Activated CD8-positive, alpha-beta T cell treated with anti-CD3 and anti-CD28 coated beads for 36 hours (primary cell): ENCODE measurements at regions not wholly inside any gene's neighbourhood (a gene's known extent, or its start where the extent isn't known, plus 50 kb on each side); places are given as distances from the start of the nearest gene placed in this dataset.

Experiments
- ATAC-seq: fragments of 200-7000 bp; cut with Tn5 transposase; one replicate; pipeline ENCODE4 v1.10.0; 2021; ENCODE audit warnings: mild to moderate bottlenecking, moderate library complexity
- CTCF ChIA-PET: fragments of 350-600 bp; sonication (Branson Sonifier 250); formaldehyde crosslinking; loops from one replicate; lab custom pipeline; 2021; ENCODE audit warnings: antibody characterized with exemption; lab: Charles Lee
- POLR2A ChIA-PET: fragments of 350-600 bp; sonication (Branson Sonifier 250); formaldehyde crosslinking; loops from one replicate; lab custom pipeline; 2021; ENCODE audit warnings: antibody characterized with exemption; lab: Charles Lee
- DNase-seq: peaks from one replicate; pipeline ENCODE4 v3.0.0-alpha.2; 2020
- H3K27ac Mint-ChIP-seq: one replicate; pipeline ENCODE4 v1.8.0; 2021; ENCODE audit warnings: mild to moderate bottlenecking, mixed read lengths
- H3K27me3 Mint-ChIP-seq: one replicate; pipeline ENCODE4 v1.8.0; 2021; ENCODE audit warnings: mixed read lengths
- H3K36me3 Mint-ChIP-seq: one replicate; pipeline ENCODE4 v1.8.0; 2021; ENCODE audit warnings: low read depth, mixed read lengths
- H3K4me1 Mint-ChIP-seq: one replicate; pipeline ENCODE4 v1.8.0; 2021; ENCODE audit warnings: low read depth, mixed read lengths
- H3K4me3 Mint-ChIP-seq: one replicate; pipeline ENCODE4 v1.8.0; 2021; ENCODE audit warnings: mild to moderate bottlenecking, moderate library complexity, mixed read lengths
- H3K9me3 Mint-ChIP-seq: one replicate; pipeline ENCODE4 v1.8.0; 2021; ENCODE audit warnings: mixed read lengths
- intact Hi-C: fragments of 100-400 bp; cut with micrococcal nuclease; formaldehyde crosslinking; loops from one replicate; pipeline ENCODE4 v1.10.0; 2022
- TF ChIP-seq, protein P1 (sequence below): fragments of 200-600 bp; IDR thresholded peaks from one replicate; pipeline ENCODE4 v1.8.0; 2022; ENCODE audit warnings: antibody characterized with exemption, mild to moderate bottlenecking

DNA sequence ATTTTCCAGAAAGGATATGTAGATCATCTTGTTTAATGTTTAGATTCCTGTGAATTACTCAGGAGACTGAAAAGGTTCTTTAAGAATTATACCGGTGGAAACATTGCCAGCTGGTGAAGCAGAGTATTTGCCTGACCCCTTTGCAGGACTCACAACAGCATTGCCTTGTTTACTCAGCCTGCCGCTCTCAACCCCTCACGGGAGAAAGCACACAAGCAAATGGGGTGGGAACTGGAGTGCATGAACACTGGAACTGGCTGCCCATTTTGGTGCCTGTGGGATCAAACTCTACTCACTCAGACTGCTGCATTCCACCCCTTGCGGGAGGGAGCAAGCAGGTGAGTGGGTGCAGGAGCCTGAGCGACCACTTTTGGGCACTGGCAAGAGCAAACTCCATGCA is 804.7 kb upstream of the SLITRK1 start:
- Mint-ChIP-seq H3K36me3 (no peaks in the 10 kb centered on the region), H3K27me3 (no peaks in the 10 kb centered on the region), H3K4me1 (no peaks in the 10 kb centered on the region), H3K4me3 (no peak overlapping the region), H3K9me3 (no peaks in the 10 kb centered on the region), H3K27ac (no peak overlapping the region)
- intact Hi-C loops = no loop called here
- no peak for ATAC-seq
- DNase-seq = no peak
- ChIA-PET POLR2A (no interaction called here), CTCF (no interaction called here)
- TF ChIP-seq, protein P1, sequence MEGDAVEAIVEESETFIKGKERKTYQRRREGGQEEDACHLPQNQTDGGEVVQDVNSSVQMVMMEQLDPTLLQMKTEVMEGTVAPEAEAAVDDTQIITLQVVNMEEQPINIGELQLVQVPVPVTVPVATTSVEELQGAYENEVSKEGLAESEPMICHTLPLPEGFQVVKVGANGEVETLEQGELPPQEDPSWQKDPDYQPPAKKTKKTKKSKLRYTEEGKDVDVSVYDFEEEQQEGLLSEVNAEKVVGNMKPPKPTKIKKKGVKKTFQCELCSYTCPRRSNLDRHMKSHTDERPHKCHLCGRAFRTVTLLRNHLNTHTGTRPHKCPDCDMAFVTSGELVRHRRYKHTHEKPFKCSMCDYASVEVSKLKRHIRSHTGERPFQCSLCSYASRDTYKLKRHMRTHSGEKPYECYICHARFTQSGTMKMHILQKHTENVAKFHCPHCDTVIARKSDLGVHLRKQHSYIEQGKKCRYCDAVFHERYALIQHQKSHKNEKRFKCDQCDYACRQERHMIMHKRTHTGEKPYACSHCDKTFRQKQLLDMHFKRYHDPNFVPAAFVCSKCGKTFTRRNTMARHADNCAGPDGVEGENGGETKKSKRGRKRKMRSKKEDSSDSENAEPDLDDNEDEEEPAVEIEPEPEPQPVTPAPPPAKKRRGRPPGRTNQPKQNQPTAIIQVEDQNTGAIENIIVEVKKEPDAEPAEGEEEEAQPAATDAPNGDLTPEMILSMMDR = no peak

DNA sequence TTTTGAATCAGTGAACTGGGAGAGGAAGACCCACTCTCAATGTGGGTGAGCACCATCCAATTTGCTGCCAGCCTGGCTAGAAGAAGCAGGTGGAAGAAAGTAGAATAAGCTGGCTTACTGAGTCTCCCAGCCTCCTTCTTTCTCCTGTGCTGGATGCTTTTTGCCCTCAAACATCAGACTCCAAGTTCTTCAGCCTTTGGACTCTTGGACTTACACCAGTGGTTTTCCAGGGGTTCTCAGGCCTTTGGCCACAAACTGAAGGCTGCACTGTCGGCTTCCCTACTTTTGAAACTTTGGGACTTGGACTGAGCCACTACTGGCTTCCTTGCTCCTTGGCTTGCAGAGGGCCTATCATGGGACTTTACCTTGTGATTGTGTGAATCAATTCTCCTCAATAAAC is 804.2 kb upstream of the SLITRK1 start:
- TF ChIP-seq, protein P1 = no peak
- POLR2A ChIA-PET = no interaction called here
- intact Hi-C loops = no loop called here
- H3K4me1 Mint-ChIP-seq = no peaks in the 10 kb centered on the region
- H3K9me3 Mint-ChIP-seq = no peaks in the 10 kb centered on the region
- no peaks in the 10 kb centered on the region for H3K36me3 Mint-ChIP-seq
- no peak overlapping the region for H3K27ac Mint-ChIP-seq
- DNase-seq (no peak), ATAC-seq (no peak)
- no peaks in the 10 kb centered on the region for H3K27me3 Mint-ChIP-seq
- CTCF ChIA-PET = no interaction called here
- no peak overlapping the region for H3K4me3 Mint-ChIP-seq

DNA sequence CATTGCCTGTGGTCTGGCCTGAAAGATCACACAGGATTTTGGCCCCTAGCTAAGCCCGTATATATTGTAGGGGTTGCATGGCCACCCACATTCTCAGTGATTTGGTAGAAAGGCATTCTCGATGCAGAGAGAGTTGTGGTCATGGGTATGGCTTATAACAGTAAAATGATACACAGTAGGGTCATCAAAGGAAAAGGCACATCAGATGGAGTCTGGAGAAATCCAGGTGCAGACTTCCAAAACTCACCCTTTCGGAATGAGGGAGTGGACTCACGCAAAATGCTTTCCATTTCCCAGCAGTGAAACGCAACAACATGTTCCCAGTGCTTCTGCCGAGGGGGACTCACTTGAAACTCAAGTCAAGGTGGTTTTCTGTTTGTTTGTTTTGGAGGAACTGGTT is 802.5 kb upstream of the SLITRK1 start:
- Mint-ChIP-seq H3K27ac (no peak overlapping the region), H3K27me3 (no peaks in the 10 kb centered on the region), H3K4me3 (no peak overlapping the region), H3K36me3 (no peaks in the 10 kb centered on the region), H3K9me3 (no peaks in the 10 kb centered on the region), H3K4me1 (no peaks in the 10 kb centered on the region)
- CTCF ChIA-PET = no interaction called here
- DNase-seq (no peak), ATAC-seq (no peak)
- POLR2A ChIA-PET = no interaction called here
- TF ChIP-seq, protein P1 = no peak
- intact Hi-C loops = no loop called here

DNA sequence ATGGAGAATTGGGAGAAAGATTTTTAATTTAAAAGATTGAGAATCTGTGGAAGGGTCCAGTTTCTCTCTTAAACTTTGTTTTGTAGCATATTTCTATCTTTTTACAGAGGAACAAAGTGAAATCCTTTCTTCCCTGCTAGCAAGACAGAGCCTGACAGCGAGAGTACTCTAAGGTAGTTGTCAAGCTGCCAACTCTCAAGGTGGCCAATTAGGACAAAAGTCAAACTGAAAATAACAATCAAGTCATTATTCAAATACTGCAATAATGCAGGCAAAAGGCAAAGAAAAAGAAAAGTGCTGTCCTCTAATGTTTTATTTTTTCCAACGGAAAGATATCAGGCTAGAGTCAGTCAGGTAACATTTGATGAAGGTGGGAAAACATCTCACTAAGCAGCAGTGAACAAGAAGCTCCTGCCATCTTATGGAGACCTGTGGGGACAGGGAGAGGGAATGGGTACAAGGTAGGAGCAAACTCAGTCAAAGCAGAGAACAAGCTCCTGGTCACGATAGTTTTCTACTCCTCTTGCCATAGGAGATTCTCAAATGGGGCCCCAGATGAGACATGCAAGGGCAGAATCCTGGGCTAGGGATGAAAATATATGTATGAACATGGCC is 801.9 kb upstream of the SLITRK1 start:
- Mint-ChIP-seq H3K4me1 (no peaks in the 10 kb centered on the region), H3K36me3 (no peaks in the 10 kb centered on the region), H3K27ac (no peak overlapping the region), H3K4me3 (no peak overlapping the region), H3K27me3 (no peaks in the 10 kb centered on the region), H3K9me3 (no peaks in the 10 kb centered on the region)
- ATAC-seq = no peak
- intact Hi-C loops = no loop called here
- TF ChIP-seq, protein P1 = no peak
- CTCF ChIA-PET = no interaction called here
- POLR2A ChIA-PET = no interaction called here
- no peak for DNase-seq

DNA sequence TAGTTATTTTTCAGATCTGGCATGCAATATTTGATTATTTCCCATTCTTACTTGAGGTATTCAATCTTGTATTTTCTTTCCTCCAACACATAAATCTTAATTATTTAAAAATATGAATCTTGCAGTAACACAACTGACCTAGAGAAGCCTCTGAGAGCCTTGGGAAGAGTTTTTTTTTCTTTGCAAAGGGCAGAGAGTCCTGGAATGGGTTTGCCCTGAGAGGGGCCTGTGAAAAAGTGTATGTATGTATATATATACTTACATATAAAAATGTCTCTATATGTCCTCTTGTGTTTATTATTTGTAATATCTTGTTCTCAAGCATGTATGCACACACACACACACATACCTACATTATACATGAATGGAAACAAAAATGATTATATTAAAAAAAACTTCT is 801.2 kb upstream of the SLITRK1 start:
- no peak for DNase-seq
- no peak for ATAC-seq
- intact Hi-C loops = no loop called here
- Mint-ChIP-seq H3K36me3 (no peaks in the 10 kb centered on the region), H3K27me3 (no peaks in the 10 kb centered on the region), H3K27ac (no peak overlapping the region), H3K9me3 (no peaks in the 10 kb centered on the region), H3K4me3 (no peak overlapping the region), H3K4me1 (no peaks in the 10 kb centered on the region)
- TF ChIP-seq, protein P1 = no peak
- ChIA-PET CTCF (no interaction called here), POLR2A (no interaction called here)
